ENCODE measurements at regions not wholly inside any gene's neighbourhood (a gene's known extent, or its start where the extent isn't known, plus 50 kb on each side); places are given as distances from the start of the nearest gene placed in this dataset.

DNA sequence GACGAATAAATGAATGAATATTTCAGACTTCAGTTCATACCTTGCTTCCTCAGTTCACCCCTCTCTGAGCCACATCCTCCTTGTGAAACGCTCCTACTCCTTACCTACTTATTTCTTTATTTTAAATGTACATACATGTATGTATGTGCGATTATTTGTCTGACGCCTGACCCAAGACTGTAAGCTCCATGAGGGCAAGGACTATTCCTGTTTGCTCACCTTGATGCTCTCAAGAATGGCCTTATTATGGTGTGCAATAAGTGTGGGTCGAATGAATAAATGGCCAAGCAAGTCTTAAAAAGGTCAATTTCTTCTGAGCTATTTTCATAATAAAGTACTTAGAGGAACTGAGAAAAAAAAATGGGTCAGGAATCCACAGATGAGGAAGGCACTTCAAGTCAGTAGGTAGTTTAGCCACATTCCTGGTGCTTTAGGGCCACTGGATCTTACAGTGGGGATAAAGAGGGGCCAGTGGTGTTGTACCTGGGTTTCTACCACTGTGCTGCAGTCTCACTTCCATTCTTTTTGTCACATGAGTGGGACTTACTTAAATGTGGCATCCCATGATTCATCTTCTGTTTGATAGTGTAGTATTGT, 74.7 kb downstream of the SDC1 start:
- TF ChIP-seq POLR2A (IDR thresholded peaks at IDR 0.05) (no peak), POLR2AphosphoS5 (IDR thresholded peaks at IDR 0.05) (no peak)
- intact Hi-C loops (cut with DNase I; ENCODE audit: low total_unique reads): no loop called here

DNA sequence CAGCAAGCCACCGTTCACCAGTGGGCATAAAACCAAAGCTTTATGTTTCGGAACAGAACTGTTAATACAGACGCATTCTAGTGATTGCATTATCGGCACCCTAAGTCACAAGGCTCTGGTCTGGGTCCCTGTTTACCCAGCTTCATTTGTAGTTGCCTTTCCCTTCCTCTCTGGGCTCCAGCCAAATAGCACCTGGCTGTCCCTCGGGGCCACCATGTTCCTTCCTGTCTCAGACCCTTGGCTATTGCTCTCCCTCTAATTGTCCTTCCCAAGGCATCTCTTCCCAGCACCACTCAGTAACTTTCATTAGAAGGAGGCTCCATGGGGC, 75.3 kb downstream of the SDC1 start:
- intact Hi-C loops (cut with DNase I; ENCODE audit: low total_unique reads): no loop called here
- no peak for DNase-seq (ENCODE audit: low spot score in 2 of 2)
- H3K27ac ChIP-seq: peak overlapping the region; percentile 64 to 74

More for the DNA sequence above, 74.7 kb downstream of the SDC1 start:
- peak overlapping the region in 1 of 2 donors; percentile 74 for H3K27ac ChIP-seq
- no peaks in the 10 kb centered on the region for H3K9me3 ChIP-seq
- no peaks in the 10 kb centered on the region for H3K27me3 ChIP-seq
- DNase-seq (ENCODE audit: low spot score in 2 of 2): no peak
- peaks cover 0 to 3% of the 10 kb centered on the region in 2 donors for H3K4me1 ChIP-seq
- no peak overlapping the region for H3K4me3 ChIP-seq
- H3K36me3 ChIP-seq: no peaks in the 10 kb centered on the region

DNA sequence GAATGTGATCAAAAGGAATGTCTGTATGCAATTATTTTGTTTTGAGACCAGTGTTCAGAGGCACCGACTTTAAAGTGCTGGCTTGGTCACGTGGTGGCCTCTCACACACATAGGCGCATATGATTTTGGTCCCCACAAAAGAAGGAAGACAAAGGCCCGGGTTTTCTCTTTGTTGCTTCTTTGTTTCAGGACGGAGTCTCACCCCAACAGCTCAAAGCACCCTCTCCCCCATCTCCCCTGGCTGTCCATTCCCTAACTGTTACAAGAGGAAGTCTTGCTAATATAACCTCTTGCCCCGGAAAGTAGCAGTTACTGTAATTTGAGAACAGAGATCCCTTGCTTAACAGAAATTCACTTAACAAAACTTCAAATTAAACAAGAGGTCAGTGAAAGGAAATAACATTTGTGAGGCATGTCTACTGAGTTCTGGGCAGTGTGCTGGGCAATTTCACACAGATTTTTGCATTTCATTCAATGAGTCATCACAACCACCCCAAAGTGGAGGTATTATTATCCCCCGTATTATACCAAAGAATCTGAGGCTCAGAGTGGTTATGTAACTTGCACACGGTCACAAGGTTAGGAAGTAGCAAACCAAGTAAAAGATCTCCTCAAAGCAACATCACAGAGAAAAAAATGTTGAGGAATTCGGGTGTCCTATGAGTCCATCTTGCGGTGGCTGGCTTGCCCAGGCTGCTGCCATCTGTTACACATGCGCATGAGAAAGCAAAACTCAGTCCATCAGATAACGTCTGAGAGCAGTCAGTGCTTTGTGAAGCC, 75.8 kb downstream of the SDC1 start:
- DNase-seq (ENCODE audit: low spot score in 2 of 2): no peak
- intact Hi-C loops (cut with DNase I; ENCODE audit: low total_unique reads): no loop called here
- H3K4me1 ChIP-seq: peaks cover 0 to 3% of the 10 kb centered on the region in 2 donors
- H3K9me3 ChIP-seq: no peaks in the 10 kb centered on the region
- H3K4me3 ChIP-seq: no peak overlapping the region
- TF ChIP-seq POLR2AphosphoS5 (IDR thresholded peaks at IDR 0.05): no peak
- TF ChIP-seq, protein P1, sequence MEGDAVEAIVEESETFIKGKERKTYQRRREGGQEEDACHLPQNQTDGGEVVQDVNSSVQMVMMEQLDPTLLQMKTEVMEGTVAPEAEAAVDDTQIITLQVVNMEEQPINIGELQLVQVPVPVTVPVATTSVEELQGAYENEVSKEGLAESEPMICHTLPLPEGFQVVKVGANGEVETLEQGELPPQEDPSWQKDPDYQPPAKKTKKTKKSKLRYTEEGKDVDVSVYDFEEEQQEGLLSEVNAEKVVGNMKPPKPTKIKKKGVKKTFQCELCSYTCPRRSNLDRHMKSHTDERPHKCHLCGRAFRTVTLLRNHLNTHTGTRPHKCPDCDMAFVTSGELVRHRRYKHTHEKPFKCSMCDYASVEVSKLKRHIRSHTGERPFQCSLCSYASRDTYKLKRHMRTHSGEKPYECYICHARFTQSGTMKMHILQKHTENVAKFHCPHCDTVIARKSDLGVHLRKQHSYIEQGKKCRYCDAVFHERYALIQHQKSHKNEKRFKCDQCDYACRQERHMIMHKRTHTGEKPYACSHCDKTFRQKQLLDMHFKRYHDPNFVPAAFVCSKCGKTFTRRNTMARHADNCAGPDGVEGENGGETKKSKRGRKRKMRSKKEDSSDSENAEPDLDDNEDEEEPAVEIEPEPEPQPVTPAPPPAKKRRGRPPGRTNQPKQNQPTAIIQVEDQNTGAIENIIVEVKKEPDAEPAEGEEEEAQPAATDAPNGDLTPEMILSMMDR (IDR thresholded peaks at IDR 0.05): no peak
- no peak for TF ChIP-seq POLR2A (IDR thresholded peaks at IDR 0.05)
- no peaks in the 10 kb centered on the region for H3K36me3 ChIP-seq
- H3K27ac ChIP-seq: peak overlapping the region; percentile 64 to 74
- no peaks in the 10 kb centered on the region for H3K27me3 ChIP-seq

More for the DNA sequence above, 75.3 kb downstream of the SDC1 start:
- no peaks in the 10 kb centered on the region for H3K27me3 ChIP-seq
- no peak overlapping the region for H3K4me3 ChIP-seq
- peaks cover 0 to 3% of the 10 kb centered on the region in 2 donors for H3K4me1 ChIP-seq
- H3K36me3 ChIP-seq: no peaks in the 10 kb centered on the region
- no peaks in the 10 kb centered on the region for H3K9me3 ChIP-seq
- TF ChIP-seq POLR2A (IDR thresholded peaks at IDR 0.05) (no peak), POLR2AphosphoS5 (IDR thresholded peaks at IDR 0.05) (no peak)
- TF ChIP-seq, protein P1 (IDR thresholded peaks at IDR 0.05): no peak

DNA sequence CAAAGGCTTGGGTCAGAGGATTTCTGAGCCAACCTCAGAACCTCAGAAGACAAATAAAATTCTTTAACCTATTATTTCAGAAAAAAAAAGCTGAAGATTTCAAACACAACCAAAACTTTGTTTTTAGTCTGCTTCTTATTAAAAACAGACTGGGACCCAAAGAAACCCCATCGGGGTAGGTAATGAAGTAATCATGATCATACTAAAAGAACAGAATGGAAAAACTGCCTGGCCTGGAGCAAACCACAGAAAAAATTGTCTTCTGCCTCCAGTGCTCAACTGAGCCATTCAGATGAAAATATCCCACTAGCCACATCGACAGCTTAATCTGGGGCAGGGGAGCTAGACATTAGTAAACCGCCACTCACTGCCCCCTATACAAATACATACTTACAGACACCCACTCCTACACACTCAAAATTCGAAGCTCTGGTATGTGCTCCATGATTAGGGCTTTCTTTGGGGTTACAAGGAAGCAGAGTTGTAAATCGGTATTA, 76.5 kb downstream of the SDC1 start:
- intact Hi-C loops (cut with DNase I; ENCODE audit: low total_unique reads): no loop called here
- no peak for DNase-seq (ENCODE audit: low spot score in 2 of 2)
- H3K4me3 ChIP-seq: no peak overlapping the region

DNA sequence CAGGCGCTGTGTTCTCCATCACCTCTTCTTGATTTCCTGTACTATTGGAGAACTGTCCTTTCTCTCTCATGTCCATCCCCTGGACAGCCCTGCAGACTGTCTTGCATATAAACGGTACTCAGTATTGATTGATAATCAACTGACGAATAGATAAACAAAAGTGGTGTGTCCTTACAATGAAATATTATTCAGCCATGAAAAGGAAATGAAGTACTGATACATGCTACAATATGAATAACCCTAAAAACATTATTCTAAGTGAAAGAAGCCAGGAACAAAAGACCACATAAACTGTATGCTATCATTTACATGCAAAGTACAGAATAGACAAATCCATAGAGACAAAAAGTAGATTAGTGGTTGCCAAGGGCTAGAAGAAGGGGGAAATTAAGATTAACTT, 77.6 kb downstream of the SDC1 start:
- Histone ChIP-seq H3K27me3 (no peaks in the 10 kb centered on the region), H3K4me3 (no peak overlapping the region), H3K36me3 (no peaks in the 10 kb centered on the region), H3K27ac (no peak overlapping the region), H3K9me3 (no peaks in the 10 kb centered on the region), H3K4me1 (peaks cover 0 to 3% of the 10 kb centered on the region in 2 donors)
- intact Hi-C loops (cut with DNase I; ENCODE audit: low total_unique reads): no loop called here
- TF ChIP-seq POLR2AphosphoS5 (IDR thresholded peaks at IDR 0.05) (no peak), POLR2A (IDR thresholded peaks at IDR 0.05) (no peak)
- TF ChIP-seq, protein P1 (IDR thresholded peaks at IDR 0.05): no peak
- DNase-seq (ENCODE audit: low spot score in 2 of 2): no peak

More for the DNA sequence above, 76.5 kb downstream of the SDC1 start:
- Histone ChIP-seq H3K36me3 (no peaks in the 10 kb centered on the region), H3K27me3 (no peaks in the 10 kb centered on the region), H3K27ac (peak overlapping the region; percentile 64 to 74), H3K4me1 (peaks cover 0 to 3% of the 10 kb centered on the region in 2 donors), H3K9me3 (no peaks in the 10 kb centered on the region)
- no peak for TF ChIP-seq POLR2AphosphoS5 (IDR thresholded peaks at IDR 0.05)
- TF ChIP-seq POLR2A (IDR thresholded peaks at IDR 0.05): no peak
- TF ChIP-seq, protein P1 (IDR thresholded peaks at IDR 0.05): no peak

Data from breast epithelium (tissue), 4 donors.